OCI-LY1 (cell line): ENCODE measurements at regions not wholly inside any gene's neighbourhood (a gene's known extent, or its start where the extent isn't known, plus 50 kb on each side); places are given as distances from the start of the nearest gene placed in this dataset.

Experiments
- H2AFZ ChIP-seq: fragments of 200-600 bp; sonication (generic), shearing (Covaris generic); 2 replicates; pipeline ENCODE4 v1.6.0; 2014; ENCODE audit warnings: antibody characterized with exemption, mild to moderate bottlenecking, low read length
- H3F3A ChIP-seq: fragments of 200-600 bp; sonication (generic), shearing (Covaris generic); 2 replicates; pipeline ENCODE4 v1.6.0; 2014; ENCODE audit warnings: mild to moderate bottlenecking, antibody characterized with exemption, low read length, moderate library complexity; ENCODE audit not compliant: insufficient read depth
- H3K27ac ChIP-seq: fragments of 200-600 bp; sonication (generic); 2 replicates; pipeline ENCODE4 v1.5.1; 2014; ENCODE audit warnings: low read length, mixed run types, mild to moderate bottlenecking, low read depth; ENCODE audit not compliant: poor library complexity, severe bottlenecking
- H3K27me3 ChIP-seq: fragments of 200-600 bp; sonication (generic); 2 replicates; pipeline ENCODE4 v1.6.0; 2014; ENCODE audit warnings: antibody characterized with exemption, mild to moderate bottlenecking, low read length, moderate library complexity; ENCODE audit not compliant: insufficient read depth
- H3K36me3 ChIP-seq: fragments of 200-600 bp; sonication (generic); 2 replicates; pipeline ENCODE4 v1.6.1; 2014; ENCODE audit warnings: mild to moderate bottlenecking, antibody characterized with exemption, low read length, moderate library complexity, mixed read lengths; ENCODE audit not compliant: insufficient read depth
- H3K4me1 ChIP-seq: fragments of 200-600 bp; sonication (generic); 2 replicates; pipeline ENCODE4 v1.5.1; 2014; ENCODE audit warnings: mild to moderate bottlenecking, low read length, moderate library complexity; ENCODE audit not compliant: insufficient read depth, severe bottlenecking
- H3K4me2 ChIP-seq: fragments of 200-600 bp; sonication (generic), shearing (Covaris generic); 2 replicates; pipeline ENCODE4 v1.6.1; 2014; ENCODE audit warnings: low read length
- H3K4me3 ChIP-seq: fragments of 200-600 bp; sonication (generic); 2 replicates; pipeline ENCODE4 v1.5.1; 2014; ENCODE audit warnings: low read length, low read depth, mild to moderate bottlenecking, mixed read lengths; ENCODE audit not compliant: poor library complexity, severe bottlenecking
- H3K79me2 ChIP-seq: fragments of 200-600 bp; shearing (Covaris generic); 2 replicates; pipeline ENCODE4 v1.6.1; 2016; ENCODE audit warnings: mixed run types, low read length, mixed read lengths; ENCODE audit not compliant: insufficient read depth
- H3K9ac ChIP-seq: fragments of 200-600 bp; sonication (generic), shearing (Covaris generic); 2 replicates; pipeline ENCODE4 v1.6.1; 2014; ENCODE audit warnings: mild to moderate bottlenecking, low read length, mixed read lengths
- H3K9me2 ChIP-seq: fragments of 200-600 bp; sonication (generic), shearing (Covaris generic); 2 replicates; pipeline ENCODE4 v1.6.1; 2014; ENCODE audit warnings: low read depth, mild to moderate bottlenecking, low read length, mixed read lengths
- H3K9me3 ChIP-seq: fragments of 200-600 bp; shearing (Covaris generic); 2 replicates; pipeline ENCODE4 v1.6.1; 2014; ENCODE audit warnings: low read length, mixed read lengths
- H4K20me1 ChIP-seq: fragments of 200-600 bp; sonication (generic), shearing (Covaris generic); 2 replicates; pipeline ENCODE4 v1.6.0; 2016; ENCODE audit warnings: mild to moderate bottlenecking, low read length; ENCODE audit not compliant: insufficient read depth
- EZH2 ChIP-seq: fragments of 200-600 bp; sonication (generic), shearing (Covaris generic); IDR thresholded peaks from 2 replicates; pipeline ENCODE4 v1.8.0; 2017; ENCODE audit warnings: borderline replicate concordance, mixed run types, mild to moderate bottlenecking, antibody characterized with exemption, low read length, moderate library complexity, mixed read lengths
- TF ChIP-seq, protein P1 (sequence below): fragments of 200-600 bp; sonication (generic), shearing (Covaris generic); IDR thresholded peaks from 2 replicates; pipeline ENCODE4 v1.5.1; 2017; ENCODE audit warnings: mild to moderate bottlenecking, antibody characterized with exemption, low read length, moderate library complexity, mixed read lengths

DNA sequence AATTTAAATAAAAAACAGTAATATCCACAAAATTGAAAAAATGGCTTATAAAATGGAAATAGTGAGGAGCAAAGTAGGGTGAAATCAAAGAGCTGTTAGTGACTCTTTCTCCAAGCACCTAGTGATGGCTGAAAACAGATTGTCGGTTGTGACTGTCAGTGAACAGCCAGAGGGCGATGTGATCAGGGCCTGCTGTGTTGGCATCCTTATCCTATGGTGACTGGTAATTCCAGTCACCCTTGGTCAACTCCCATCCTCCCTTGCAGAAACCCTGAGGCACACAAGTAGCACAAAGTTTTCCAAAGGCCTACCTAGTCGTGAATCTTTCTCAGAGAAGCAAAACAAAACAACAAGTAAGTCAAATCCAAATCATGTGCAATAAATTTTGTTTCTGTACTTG is 599.8 kb upstream of the CXADR start:
- TF ChIP-seq, protein P1, sequence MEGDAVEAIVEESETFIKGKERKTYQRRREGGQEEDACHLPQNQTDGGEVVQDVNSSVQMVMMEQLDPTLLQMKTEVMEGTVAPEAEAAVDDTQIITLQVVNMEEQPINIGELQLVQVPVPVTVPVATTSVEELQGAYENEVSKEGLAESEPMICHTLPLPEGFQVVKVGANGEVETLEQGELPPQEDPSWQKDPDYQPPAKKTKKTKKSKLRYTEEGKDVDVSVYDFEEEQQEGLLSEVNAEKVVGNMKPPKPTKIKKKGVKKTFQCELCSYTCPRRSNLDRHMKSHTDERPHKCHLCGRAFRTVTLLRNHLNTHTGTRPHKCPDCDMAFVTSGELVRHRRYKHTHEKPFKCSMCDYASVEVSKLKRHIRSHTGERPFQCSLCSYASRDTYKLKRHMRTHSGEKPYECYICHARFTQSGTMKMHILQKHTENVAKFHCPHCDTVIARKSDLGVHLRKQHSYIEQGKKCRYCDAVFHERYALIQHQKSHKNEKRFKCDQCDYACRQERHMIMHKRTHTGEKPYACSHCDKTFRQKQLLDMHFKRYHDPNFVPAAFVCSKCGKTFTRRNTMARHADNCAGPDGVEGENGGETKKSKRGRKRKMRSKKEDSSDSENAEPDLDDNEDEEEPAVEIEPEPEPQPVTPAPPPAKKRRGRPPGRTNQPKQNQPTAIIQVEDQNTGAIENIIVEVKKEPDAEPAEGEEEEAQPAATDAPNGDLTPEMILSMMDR, result no peak
- no peak for TF ChIP-seq EZH2
- H3K4me2 ChIP-seq, result no peak overlapping the region
- H3K9ac ChIP-seq, result no peak overlapping the region
- H4K20me1 ChIP-seq, result no peaks in the 10 kb centered on the region
- no peak overlapping the region for H2AFZ ChIP-seq
- H3F3A ChIP-seq, result no peaks in the 10 kb centered on the region
- no peaks in the 10 kb centered on the region for H3K9me2 ChIP-seq
- H3K27me3 ChIP-seq, result no peaks in the 10 kb centered on the region
- no peaks in the 10 kb centered on the region for H3K36me3 ChIP-seq
- no peak overlapping the region for H3K27ac ChIP-seq
- no peak overlapping the region for H3K4me3 ChIP-seq
- no peaks in the 10 kb centered on the region for H3K79me2 ChIP-seq
- H3K9me3 ChIP-seq, result no peaks in the 10 kb centered on the region
- no peaks in the 10 kb centered on the region for H3K4me1 ChIP-seq

DNA sequence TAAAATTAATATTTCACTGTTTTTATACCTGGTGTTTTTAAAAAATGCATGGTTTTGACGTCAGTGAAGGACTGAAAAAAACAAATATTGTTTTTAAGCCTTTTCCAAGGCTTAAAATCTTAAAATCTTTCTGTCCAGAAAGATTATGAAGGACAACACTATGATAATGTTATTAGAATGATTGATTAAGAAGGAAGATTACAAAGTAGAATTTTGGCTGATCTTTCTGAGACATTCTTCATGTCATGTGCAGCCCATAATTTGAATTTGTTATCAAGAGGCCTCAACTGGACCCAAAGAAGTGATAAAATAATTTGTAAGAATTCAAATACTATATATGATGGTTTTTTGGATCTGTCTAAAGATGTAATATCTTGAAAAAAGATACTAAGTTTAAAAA is 584.4 kb upstream of the CXADR start:
- H4K20me1 ChIP-seq, result no peaks in the 10 kb centered on the region
- no peaks in the 10 kb centered on the region for H3K27me3 ChIP-seq
- no peaks in the 10 kb centered on the region for H3K36me3 ChIP-seq
- H3K27ac ChIP-seq, result no peak overlapping the region
- TF ChIP-seq EZH2, result no peak
- TF ChIP-seq, protein P1, result no peak
- no peak overlapping the region for H2AFZ ChIP-seq
- H3K4me1 ChIP-seq, result no peaks in the 10 kb centered on the region
- no peaks in the 10 kb centered on the region for H3K79me2 ChIP-seq
- no peaks in the 10 kb centered on the region for H3K9me3 ChIP-seq
- H3K9me2 ChIP-seq, result no peaks in the 10 kb centered on the region; the same call in 1 of the 2 replicates
- H3K4me2 ChIP-seq, result no peak overlapping the region
- no peaks in the 10 kb centered on the region for H3F3A ChIP-seq
- no peak overlapping the region for H3K4me3 ChIP-seq
- H3K9ac ChIP-seq, result no peak overlapping the region

DNA sequence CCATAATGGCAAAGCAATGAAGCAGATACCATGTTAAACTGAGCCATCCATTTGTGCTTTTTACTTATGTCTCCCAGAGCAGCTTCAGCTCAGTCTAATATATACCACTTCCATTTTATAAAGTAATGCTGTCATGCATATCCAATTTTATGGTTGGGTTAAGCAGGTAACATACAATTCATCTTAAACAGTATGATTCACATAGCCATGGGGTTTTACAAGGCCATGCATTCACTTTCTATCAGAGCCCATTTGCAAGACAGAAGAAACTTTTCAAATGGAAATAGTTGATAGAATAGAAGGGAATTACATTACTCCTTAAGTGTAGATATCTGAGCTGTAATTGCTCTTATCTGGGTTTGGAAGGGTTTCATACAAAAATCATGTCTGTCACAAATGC is 580.5 kb upstream of the CXADR start:
- Histone ChIP-seq H3K36me3 (no peaks in the 10 kb centered on the region), H4K20me1 (no peaks in the 10 kb centered on the region), H3K4me1 (no peaks in the 10 kb centered on the region), H3K27me3 (no peaks in the 10 kb centered on the region), H3K4me3 (no peak overlapping the region), H3K27ac (no peak overlapping the region), H3K9me3 (no peaks in the 10 kb centered on the region), H3K4me2 (no peak overlapping the region), H3F3A (no peaks in the 10 kb centered on the region), H3K9me2 (no peaks in the 10 kb centered on the region), H2AFZ (no peak overlapping the region), H3K9ac (no peak overlapping the region), H3K79me2 (no peaks in the 10 kb centered on the region)
- TF ChIP-seq EZH2, result no peak
- TF ChIP-seq, protein P1, result no peak
